ENCODE measurements at regions not wholly inside any gene's neighbourhood (a gene's known extent, or its start where the extent isn't known, plus 50 kb on each side); places are given as distances from the start of the nearest gene placed in this dataset.

GRCh38 chr14:26794731-26795130, 196.9 kb upstream of the NOVA1 start:
- TF ChIP-seq, protein P1, sequence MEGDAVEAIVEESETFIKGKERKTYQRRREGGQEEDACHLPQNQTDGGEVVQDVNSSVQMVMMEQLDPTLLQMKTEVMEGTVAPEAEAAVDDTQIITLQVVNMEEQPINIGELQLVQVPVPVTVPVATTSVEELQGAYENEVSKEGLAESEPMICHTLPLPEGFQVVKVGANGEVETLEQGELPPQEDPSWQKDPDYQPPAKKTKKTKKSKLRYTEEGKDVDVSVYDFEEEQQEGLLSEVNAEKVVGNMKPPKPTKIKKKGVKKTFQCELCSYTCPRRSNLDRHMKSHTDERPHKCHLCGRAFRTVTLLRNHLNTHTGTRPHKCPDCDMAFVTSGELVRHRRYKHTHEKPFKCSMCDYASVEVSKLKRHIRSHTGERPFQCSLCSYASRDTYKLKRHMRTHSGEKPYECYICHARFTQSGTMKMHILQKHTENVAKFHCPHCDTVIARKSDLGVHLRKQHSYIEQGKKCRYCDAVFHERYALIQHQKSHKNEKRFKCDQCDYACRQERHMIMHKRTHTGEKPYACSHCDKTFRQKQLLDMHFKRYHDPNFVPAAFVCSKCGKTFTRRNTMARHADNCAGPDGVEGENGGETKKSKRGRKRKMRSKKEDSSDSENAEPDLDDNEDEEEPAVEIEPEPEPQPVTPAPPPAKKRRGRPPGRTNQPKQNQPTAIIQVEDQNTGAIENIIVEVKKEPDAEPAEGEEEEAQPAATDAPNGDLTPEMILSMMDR (IDR thresholded peaks at IDR 0.05), result no peak
- TF ChIP-seq POLR2AphosphoS5 (IDR thresholded peaks at IDR 0.05), result no peak

Measured in gastroesophageal sphincter (tissue), 3 donors.